Erythroblast (primary cell): ENCODE measurements at regions not wholly inside any gene's neighbourhood (a gene's known extent, or its start where the extent isn't known, plus 50 kb on each side); places are given as distances from the start of the nearest gene placed in this dataset.

Source experiments
- DNase-seq, 2 experiments: peaks; one replicate each; lab custom pipeline; 2025; lab: John Stamatoyannopoulos, UW
- GATA1 ChIP-seq: IDR thresholded peaks from 2 replicates; pipeline ENCODE4 v1.6.1; 2011; ENCODE audit warnings: low read depth, mild to moderate bottlenecking, control low read depth, low read length, moderate library complexity
- POLR2A ChIP-seq: IDR thresholded peaks from 2 replicates; pipeline ENCODE4 v1.6.1; 2011; ENCODE audit warnings: mild to moderate bottlenecking, low read length

DNA sequence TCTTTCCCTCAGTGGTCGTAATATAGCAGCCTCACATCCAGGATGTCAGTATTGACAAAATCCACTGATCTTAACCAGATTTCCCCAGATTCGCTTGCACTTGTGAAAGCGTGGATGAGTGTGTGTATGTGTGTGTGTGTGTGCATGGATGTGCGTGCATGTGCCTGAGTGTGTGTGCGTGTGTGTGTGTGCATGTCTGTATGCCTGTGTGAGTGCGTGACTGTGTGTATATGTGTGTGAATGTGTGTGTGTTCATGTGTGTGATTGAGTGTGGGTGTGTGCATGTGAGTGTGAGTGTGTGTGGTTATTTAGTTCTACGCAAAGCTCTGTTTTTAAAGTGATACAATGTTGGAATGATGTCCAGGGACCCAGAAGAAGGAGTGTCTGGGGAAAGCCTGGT is 723.2 kb downstream of the BRD1 start:
- DNase-seq = no peak
- TF ChIP-seq POLR2A (no peak), GATA1 (no peak)

DNA sequence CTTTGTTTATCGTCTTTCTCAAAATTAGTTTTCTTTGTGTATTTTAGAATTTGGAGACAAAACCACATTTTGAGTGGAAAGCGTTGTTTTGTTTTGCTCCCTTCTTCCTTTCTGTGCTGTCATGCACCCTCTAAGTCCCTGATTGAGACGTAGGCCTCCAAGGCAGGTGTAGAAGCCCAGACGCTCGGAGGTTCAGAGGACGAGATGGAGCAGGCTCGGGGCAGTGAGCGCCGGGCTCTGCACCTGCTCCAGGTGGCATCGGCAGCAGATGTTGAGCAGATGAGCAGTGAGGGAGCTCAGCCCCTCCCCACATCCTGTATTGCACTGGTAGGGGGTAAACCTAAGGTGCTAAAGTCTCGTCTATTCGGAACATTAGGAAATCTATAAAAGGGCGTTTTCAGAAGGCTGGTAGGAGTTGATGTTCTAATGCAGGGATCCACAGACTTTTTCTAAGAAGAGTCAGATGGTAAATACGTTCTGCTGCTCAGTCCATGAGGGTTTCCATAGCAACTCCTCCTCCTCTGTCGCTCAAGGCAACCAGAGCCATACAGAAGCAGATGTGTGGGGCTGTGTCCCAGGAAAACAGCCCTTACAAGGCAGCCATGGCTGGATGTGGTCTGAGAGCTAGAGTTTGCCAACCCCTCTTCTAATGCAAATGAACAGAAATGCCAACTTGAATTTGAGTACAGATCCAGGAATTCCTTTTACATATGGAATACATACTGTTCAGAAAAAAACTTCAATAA is 724.2 kb downstream of the BRD1 start:
- no peak for DNase-seq
- TF ChIP-seq GATA1 (no peak), POLR2A (no peak)

DNA sequence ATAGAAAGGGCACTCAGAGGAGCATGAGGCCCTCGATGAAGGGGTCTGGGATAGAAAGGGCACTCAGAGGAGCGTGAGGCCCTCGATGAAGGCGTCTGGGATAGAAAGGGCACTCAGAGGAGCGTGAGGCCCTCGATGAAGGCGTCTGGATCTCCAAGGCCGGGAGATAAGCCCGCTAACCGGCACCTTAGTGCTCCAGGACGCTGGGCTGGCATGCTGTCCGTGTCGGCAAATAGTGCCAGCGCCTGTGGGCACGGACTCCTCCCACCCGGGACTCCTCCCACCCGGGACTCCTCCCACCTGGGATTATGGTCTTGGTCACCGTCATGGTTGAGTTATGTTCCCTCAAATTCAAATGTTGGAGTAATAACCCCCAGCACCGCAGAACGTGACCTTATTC is 725.3 kb downstream of the BRD1 start:
- no peak for DNase-seq
- TF ChIP-seq POLR2A (no peak), GATA1 (no peak)

DNA sequence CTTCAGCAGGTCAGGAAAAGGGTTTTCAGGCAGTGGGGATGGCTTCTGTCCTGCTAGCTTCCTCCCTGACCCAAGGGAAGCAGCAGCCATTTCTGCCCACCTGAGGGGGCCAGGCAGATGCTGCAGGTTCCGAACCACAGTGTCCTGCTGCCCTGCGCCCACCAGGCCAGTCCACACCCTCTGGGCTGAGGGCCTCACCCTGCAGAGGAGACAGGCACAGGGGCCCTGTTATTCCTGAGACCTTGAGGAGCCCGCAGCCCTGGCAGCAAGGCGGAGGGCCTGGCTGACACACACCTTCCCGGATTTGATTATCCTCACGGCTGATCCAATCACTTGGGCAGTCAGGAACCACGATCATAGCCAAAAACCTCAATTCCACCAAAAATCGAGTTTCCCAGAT is 725.8 kb downstream of the BRD1 start:
- no peak for DNase-seq
- TF ChIP-seq GATA1 = no peak
- TF ChIP-seq POLR2A = no peak

DNA sequence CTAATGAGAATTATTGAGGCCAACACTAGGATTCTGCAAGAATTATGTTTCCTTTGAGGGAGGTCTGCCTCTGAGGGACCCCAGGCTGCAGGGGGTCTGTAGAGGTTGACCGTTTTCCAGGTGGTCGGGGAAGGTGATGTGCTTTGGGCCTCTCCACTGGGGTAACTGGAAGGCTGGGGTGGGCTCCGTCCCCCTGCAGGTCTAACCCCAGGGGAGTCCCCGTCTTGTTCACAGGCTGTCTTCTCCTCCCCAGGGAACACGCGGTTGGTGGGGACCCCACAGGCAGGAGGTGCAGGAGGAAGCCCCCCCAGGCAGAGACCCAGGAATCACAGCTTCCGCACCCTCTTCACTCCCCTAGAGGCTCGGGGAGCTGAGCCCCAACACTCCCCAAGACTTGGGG is 726.4 kb downstream of the BRD1 start:
- DNase-seq = no peak
- TF ChIP-seq GATA1 (no peak), POLR2A (no peak)

DNA sequence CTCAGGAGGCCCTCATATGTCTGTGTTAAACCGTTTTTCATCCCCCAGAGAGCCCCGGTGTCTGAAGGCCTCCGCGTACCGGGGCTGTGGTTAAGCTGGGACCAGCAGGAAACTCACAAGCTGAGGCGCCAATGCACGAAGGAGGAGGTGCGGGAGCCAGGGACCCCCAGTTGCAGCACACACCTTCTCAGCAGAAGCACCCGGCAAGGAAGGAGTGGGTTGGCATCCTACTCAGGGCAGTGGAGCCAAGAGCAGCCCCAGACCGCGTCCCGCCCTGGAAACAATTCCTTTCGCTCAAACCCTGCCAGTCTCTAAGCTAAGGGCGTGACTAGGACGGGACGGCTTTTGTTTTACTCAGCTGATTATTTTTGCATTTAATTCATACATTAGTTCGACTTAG is 726.9 kb downstream of the BRD1 start:
- DNase-seq = no peak
- TF ChIP-seq GATA1 (no peak), POLR2A (no peak)

DNA sequence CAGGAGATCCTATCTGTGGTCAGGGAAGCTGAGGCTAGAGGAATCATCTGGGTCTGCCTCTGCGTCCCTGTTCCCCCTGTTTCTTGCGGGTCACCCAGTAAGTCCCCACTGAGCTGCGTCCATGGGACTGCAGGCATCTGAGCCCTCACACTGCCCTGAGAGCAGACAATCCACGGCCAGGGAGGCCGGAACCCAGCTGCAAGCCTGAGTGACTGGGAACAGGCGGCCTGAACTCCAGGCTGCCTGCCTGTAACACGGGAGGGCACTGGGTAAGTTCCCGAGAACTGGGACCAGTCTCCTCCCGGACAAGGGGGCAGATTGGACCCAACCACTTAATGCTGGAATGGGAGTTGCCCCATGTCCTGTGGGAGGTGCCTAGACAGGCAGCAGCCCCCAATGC is 727.4 kb downstream of the BRD1 start:
- no peak for DNase-seq
- no peak for TF ChIP-seq POLR2A
- TF ChIP-seq GATA1 = no peak

DNA sequence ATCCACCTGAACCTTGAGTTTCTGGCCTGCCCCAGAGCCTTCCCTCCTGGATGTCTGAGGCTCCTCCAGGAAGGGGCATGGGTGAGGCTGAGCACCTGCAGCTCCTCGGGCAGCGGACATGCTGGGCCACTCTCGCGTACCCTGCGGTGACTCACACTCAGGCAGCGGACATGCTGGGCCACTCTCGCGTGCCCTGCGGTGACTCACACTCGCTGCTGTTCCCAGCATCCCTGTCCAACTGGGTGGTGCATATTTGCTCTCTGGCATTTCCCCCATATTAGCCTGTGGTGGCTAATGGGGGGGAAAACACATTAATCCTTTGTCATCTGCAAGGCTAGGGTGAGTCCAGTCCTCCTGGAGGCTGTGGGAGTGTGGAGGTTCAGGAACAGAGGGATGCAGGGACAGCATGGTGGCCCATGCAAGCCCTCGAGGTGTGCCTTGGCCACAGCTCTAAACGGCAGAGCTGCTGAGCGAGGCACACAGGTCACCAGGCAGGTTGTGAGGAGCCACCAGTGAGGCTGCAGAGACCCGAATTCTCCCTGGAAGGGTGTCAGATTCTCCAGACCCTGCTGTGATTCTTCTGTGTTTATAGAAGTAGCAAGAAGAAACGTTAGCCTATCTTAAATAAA is 728.1 kb downstream of the BRD1 start:
- TF ChIP-seq GATA1 (no peak), POLR2A (no peak)
- no peak for DNase-seq

DNA sequence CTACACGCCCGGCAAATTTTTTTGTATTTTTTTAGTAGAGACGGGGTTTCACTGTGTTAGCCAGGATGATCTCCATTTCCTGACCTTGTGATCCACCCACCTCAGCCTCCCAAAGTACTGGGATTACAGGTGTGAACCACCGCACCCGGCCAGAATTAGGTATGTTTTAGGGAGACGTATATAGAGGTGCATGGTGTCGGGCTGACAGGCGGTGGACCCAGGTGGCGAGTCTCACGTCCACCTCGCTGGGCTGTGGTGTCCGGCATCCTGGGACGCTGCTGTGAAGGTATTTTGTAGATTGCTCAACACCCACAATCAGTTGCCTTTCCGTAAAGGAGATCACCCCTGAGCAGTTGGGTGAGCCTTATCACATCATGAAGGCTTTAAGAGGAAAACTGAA is 728.6 kb downstream of the BRD1 start:
- no peak for DNase-seq
- no peak for TF ChIP-seq POLR2A
- no peak for TF ChIP-seq GATA1

DNA sequence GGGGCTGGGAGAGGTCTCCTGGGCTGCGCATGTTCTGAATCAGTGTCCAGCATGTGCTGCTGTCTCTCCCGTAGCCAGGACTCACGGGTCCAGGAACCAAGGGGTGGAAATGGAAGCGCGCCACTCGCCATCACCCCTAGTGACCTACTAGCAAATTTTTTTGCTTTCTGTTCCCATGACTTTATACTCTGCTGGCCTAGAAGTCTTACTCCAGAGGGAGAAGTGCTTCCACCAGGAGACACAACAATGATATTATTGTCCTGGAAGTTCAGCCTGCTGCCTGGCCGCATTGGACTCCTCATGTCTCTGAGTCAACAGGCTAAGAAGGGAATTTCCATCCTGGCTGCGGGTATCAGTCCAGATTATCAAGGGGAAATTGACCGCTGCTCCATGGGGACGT is 729.7 kb downstream of the BRD1 start:
- TF ChIP-seq POLR2A (no peak), GATA1 (no peak)

DNA sequence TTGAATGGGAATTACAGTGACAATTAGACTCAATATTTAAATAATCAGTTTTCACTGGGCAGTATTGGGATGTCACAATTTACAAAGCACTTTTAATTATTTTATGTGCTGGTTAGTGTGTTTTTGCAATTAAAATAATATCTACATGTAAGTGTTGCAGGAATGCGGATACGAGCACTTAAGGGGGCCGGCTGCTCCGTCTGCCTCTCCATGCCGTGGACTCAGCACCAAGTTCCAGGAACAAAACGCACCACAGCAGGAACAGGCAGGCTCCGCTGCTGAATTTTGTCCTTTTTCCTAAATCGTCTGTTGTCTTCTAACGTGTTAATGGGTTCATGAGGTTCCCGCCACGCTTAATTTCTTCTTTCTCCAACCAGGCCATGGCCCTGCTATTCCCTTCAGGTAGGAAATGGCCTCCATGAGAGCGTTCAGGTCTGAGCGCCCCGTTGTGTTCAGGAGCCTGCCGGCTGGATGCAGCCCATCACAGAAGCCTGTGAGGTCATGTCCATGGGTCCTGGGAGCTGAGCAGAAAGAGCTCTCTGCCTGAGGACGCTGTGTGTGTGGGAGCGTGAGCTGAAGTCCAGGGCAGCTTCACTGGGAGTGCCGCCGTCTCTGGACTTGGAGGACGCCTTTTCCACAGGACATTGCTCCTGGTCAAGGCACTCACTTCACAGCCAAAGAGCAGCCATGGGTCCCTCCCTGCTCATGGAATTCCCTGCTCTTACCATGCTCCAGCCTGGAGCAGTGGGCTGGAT is 730.3 kb downstream of the BRD1 start:
- DNase-seq = no peak
- no peak for TF ChIP-seq POLR2A
- TF ChIP-seq GATA1 = no peak

More for the DNA sequence above, 729.7 kb downstream of the BRD1 start:
- DNase-seq = no peak

DNA sequence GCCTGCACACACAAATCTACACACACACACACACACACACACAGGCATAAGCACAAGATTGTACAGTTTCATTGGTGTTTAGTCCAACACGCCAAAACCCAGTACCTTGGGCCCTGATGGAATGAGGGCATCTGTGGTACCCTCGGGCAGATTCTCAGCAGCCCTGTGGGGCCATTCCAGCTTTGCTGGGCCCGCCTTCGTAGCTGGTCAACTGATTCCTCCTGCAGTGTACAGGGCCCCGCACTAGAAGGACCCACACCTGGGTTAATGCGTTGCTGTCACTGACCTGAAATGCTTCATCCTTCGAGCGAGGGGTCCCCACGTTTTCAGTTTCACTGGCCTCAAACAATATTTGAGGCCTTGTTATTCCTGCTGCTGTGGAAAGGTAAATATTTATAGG is 731.2 kb downstream of the BRD1 start:
- no peak for DNase-seq
- no peak for TF ChIP-seq POLR2A
- no peak for TF ChIP-seq GATA1

DNA sequence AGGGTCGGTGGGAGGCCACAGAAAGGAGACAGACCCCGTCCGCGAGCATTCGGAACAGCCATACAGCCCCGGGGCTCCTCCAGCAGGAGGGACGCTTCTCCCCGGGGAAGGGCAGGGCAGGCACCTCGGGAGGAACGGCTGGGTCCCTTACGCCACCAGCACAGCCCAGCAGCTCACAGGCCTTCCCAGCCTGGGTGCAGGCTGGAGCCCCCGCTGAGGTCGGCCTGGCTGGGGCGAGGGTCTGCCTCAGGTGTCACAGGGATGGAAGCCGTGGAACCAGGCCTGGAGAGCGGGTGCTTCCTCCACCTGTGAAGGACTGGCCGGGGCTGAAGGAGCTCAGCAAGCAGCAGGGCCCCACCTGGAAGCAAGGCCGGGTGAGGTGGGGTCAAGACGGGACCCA is 732.3 kb downstream of the BRD1 start:
- DNase-seq = no peak
- TF ChIP-seq GATA1 = no peak
- no peak for TF ChIP-seq POLR2A

DNA sequence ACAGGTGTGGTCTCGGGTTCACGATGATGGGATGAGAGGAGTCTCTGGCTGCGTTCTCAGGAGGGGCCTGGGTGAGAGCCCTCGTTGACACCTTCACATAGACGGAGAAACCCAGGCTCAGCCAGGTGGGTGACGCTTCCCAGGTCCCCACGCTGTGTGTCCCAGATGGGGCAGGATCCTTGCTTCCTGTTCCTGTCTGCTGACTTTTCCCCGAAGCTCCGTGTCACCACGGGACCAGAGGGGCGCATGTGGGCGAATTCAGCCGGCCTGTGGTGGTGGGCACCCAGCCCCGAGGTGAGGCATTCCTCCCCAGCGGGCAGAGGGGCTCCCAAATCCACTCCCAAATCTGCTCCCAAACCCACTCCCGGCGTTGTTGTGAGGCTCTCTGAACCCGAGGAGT is 732.8 kb downstream of the BRD1 start:
- DNase-seq = no peak
- TF ChIP-seq GATA1 (no peak), POLR2A (no peak)

DNA sequence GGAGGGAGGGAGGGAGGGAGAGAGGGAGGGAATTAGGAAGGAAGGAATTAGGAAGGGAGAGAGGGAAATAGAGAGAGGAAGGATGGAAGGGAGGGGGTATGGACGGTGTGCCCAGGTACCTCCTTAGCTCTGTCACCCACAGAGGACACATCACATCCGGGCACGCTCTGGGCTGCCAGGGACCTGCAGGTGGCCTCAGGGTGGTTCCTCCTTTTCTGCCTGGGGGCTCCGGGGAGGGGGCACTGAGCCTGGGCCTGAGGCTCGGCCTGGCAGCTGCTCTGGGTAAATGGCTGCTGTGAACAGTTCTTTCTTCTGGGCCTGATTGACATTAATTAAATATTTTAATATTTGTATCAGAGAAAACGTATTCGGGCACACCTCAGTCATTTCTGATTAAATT is 733.5 kb downstream of the BRD1 start:
- no peak for TF ChIP-seq POLR2A
- TF ChIP-seq GATA1 = no peak

More for the DNA sequence above, 733.5 kb downstream of the BRD1 start:
- no peak for DNase-seq
